NT2/D1 (cell line): ENCODE measurements at regions not wholly inside any gene's neighbourhood (a gene's known extent, or its start where the extent isn't known, plus 50 kb on each side); places are given as distances from the start of the nearest gene placed in this dataset.

Experiments used
- SUZ12 ChIP-seq: IDR thresholded peaks from 2 replicates; pipeline ENCODE4 v1.6.1; 2011; ENCODE audit not compliant: insufficient read length, insufficient read depth; ENCODE audit errors: extremely low read depth
- YY1 ChIP-seq: IDR thresholded peaks from 2 replicates; pipeline ENCODE4 v1.6.1; 2011; ENCODE audit not compliant: insufficient read length, insufficient read depth
- ZNF274 ChIP-seq: IDR thresholded peaks from 2 replicates; pipeline ENCODE4 v1.6.1; 2011; ENCODE audit warnings: mild to moderate bottlenecking, low read depth, low read length

DNA sequence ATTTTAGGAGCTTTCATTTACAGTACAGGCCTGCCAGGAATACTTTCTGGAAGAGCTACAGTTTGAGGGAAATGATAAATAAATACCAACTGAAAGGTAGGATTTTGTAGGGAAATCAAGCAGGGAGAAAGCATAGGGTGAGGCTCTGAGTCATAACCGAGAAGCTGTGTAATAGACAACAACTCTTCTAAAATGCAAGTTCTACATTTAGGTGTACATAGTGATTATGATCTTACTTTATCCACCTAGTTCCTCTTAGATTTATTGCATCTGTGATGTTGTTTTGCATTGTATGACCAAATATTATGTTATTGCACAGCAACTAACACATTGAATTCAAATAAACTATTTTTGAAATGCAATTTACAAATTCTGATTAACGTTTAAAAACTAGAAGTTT lies 819.3 kb downstream of the PLA2G4A start:
- TF ChIP-seq YY1, result no peak
- no peak for TF ChIP-seq SUZ12
- no peak for TF ChIP-seq ZNF274
